HEK293T (cell line): ENCODE measurements at regions not wholly inside any gene's neighbourhood (a gene's known extent, or its start where the extent isn't known, plus 50 kb on each side); places are given as distances from the start of the nearest gene placed in this dataset.

Experiments
- BHLHE40 ChIP-seq: fragments of 450-650 bp; IDR thresholded peaks from 2 replicates; pipeline ENCODE4 v1.6.1; 2016; ENCODE audit warnings: mild to moderate bottlenecking, moderate library complexity, borderline replicate concordance
- ELF4 ChIP-seq: fragments of 450-650 bp; IDR thresholded peaks from 2 replicates; pipeline ENCODE4 v1.6.1; 2017; ENCODE audit warnings: antibody characterized with exemption
- FOXA1 ChIP-seq: fragments of 450-650 bp; IDR thresholded peaks from 2 replicates; pipeline ENCODE4 v1.6.1; 2016; ENCODE audit warnings: mild to moderate bottlenecking
- FOXK2 ChIP-seq: fragments of 450-650 bp; IDR thresholded peaks from 2 replicates; pipeline ENCODE4 v1.6.1; 2016; ENCODE audit warnings: mild to moderate bottlenecking
- FOXM1 ChIP-seq: fragments of 450-650 bp; IDR thresholded peaks from 2 replicates; pipeline ENCODE4 v1.6.1; 2017; ENCODE audit warnings: mild to moderate bottlenecking, borderline replicate concordance
- HDGF ChIP-seq: fragments of 450-650 bp; IDR thresholded peaks from 2 replicates; pipeline ENCODE4 v1.6.1; 2017; ENCODE audit warnings: antibody characterized with exemption, borderline replicate concordance
- L3MBTL2 ChIP-seq: fragments of 450-650 bp; conservative IDR thresholded peaks from 2 replicates; pipeline ENCODE4 v1.6.1; 2016; ENCODE audit warnings: mild to moderate bottlenecking
- LEF1 ChIP-seq: fragments of 450-650 bp; IDR thresholded peaks from 2 replicates; pipeline ENCODE4 v1.6.1; 2017; ENCODE audit warnings: mild to moderate bottlenecking, borderline replicate concordance
- NFRKB ChIP-seq: fragments of 450-650 bp; IDR thresholded peaks from 2 replicates; pipeline ENCODE4 v1.6.1; 2016; ENCODE audit warnings: mild to moderate bottlenecking, moderate library complexity
- PKNOX1 ChIP-seq: fragments of 450-650 bp; IDR thresholded peaks from 2 replicates; pipeline ENCODE4 v1.6.1; 2016
- SP1 ChIP-seq: fragments of 450-650 bp; IDR thresholded peaks from 2 replicates; pipeline ENCODE4 v1.6.1; 2017
- SUZ12 ChIP-seq: fragments of 450-650 bp; IDR thresholded peaks from 2 replicates; pipeline ENCODE4 v1.6.1; 2016; ENCODE audit warnings: mild to moderate bottlenecking
- ZNF384 ChIP-seq: fragments of 450-650 bp; IDR thresholded peaks from 2 replicates; pipeline ENCODE4 v1.6.1; 2016

- TF ChIP-seq SP1: no peak
- TF ChIP-seq SUZ12: no peak
- no peak for TF ChIP-seq FOXA1
- no peak for TF ChIP-seq PKNOX1
- TF ChIP-seq NFRKB: no peak
- TF ChIP-seq FOXK2: no peak
- TF ChIP-seq L3MBTL2: no peak
- TF ChIP-seq BHLHE40: no peak
- TF ChIP-seq HDGF: no peak
- TF ChIP-seq LEF1: no peak
- TF ChIP-seq FOXM1: no peak
- no peak for TF ChIP-seq ELF4
- TF ChIP-seq ZNF384: no peak
Observed at GRCh38 chr22:27492566-27493201, 308.9 kb downstream of the MN1 start.
